Mucosa of rectum (tissue), 2 donors: ENCODE measurements at regions not wholly inside any gene's neighbourhood (a gene's known extent, or its start where the extent isn't known, plus 50 kb on each side); places are given as distances from the start of the nearest gene placed in this dataset.

Source experiments
- H3K27ac ChIP-seq, 2 donors: one replicate each; pipeline ENCODE4 v1.7.0; 2013; ENCODE audit warnings: inconsistent platforms in 2 of 2, low read depth in 2 of 2, low read length in 2 of 2
- H3K27me3 ChIP-seq, 2 donors: one replicate each; pipeline ENCODE4 v1.7.0; 2013; ENCODE audit warnings: low read length in 2 of 2; ENCODE audit not compliant: control insufficient read depth in 2 of 2, insufficient read depth in 2 of 2
- H3K36me3 ChIP-seq, 2 donors: one replicate each; pipeline ENCODE4 v1.7.0; 2013; ENCODE audit warnings: low read length in 2 of 2; ENCODE audit not compliant: control insufficient read depth in 2 of 2, insufficient read depth in 2 of 2
- H3K4me1 ChIP-seq, 2 donors: one replicate each; pipeline ENCODE4 v1.7.0; 2013; ENCODE audit warnings: low read length in 2 of 2, mild to moderate bottlenecking in 1 of 2; ENCODE audit not compliant: control insufficient read depth in 2 of 2, insufficient read depth in 2 of 2
- H3K4me3 ChIP-seq, 2 donors: one replicate each; pipeline ENCODE4 v1.7.0; 2013; ENCODE audit warnings: low read length in 2 of 2
- H3K9ac ChIP-seq, 2 donors: one replicate each; pipeline ENCODE4 v1.7.0; 2013; ENCODE audit warnings: low read length in 2 of 2, low read depth in 1 of 2, mild to moderate bottlenecking in 1 of 2
- H3K9me3 ChIP-seq, 2 donors: one replicate each; pipeline ENCODE4 v1.7.0; 2013; ENCODE audit warnings: low read length in 2 of 2; ENCODE audit not compliant: control insufficient read depth in 2 of 2
- donor health status: healthy.
- donor health status: Normal muscosa, but diverticular disease.

DNA sequence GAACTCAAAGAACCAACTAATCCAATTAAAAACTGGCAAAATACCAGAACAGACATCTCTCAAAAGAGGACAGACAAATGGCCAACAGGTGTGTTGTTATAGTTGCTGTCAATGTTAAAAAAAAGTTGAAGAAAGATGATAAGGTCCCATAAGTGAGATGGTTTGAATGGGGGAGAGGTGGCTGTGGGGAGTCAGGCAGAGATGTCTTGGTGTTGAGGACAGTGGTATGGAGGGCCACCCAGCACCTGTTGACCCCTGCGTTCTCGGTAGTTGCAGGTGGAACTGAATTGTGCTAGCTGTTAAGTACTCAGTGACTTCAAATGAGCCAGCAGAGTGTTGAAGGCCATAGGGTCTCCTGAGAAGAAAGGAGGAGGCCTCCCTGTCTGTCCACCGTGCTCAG is 55.9 kb upstream of the PITX1 start:
- Histone ChIP-seq H3K27me3 (no peaks in the 10 kb centered on the region), H3K36me3 (no peaks in the 10 kb centered on the region), H3K27ac (no peak overlapping the region), H3K9ac (no peak overlapping the region), H3K9me3 (no peaks in the 10 kb centered on the region), H3K4me1 (no peaks in the 10 kb centered on the region), H3K4me3 (no peak overlapping the region)

DNA sequence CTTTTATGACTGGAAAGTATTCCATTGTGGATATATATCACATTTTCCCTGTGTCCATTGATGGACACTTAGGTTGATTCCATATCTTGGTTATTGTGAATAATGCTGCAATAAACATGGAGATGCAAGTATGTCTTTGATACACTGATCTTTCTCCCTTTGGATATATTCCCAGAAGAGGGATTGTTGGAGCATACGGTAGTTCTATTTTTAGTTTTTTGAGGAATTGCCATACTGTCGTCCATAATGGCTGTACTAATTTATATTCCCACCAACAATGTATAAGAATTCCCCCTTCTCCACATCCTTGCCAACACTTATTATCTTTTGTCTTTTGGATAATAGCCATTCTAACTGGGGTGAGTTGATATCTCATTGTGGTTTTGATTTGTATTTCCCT is 54.9 kb upstream of the PITX1 start:
- Histone ChIP-seq H3K9ac (no peak overlapping the region), H3K27ac (no peak overlapping the region), H3K4me1 (no peaks in the 10 kb centered on the region), H3K9me3 (no peaks in the 10 kb centered on the region), H3K36me3 (no peaks in the 10 kb centered on the region), H3K4me3 (no peak overlapping the region), H3K27me3 (no peaks in the 10 kb centered on the region)

DNA sequence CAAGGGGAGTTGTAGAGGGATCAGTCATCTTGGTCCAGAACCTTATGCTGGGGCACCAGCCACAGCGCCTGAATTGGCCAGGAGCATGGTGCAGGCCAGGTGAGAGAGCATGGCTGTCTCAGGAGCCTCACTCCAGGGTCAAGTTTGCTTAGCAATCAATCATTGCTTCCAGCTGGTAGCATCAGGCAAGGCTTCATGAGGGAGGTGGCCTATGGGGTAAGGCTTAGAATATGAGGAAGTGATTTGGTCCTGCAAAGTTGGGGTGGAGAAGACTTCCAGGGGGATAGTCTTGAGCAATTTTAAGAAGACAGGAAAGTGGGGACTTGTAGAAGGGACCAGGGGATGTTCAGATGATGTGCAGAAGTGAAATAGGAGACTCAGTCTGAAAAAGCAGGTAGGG is 53.9 kb upstream of the PITX1 start:
- Histone ChIP-seq H3K4me1 (no peaks in the 10 kb centered on the region), H3K4me3 (no peak overlapping the region), H3K27me3 (no peaks in the 10 kb centered on the region), H3K9me3 (no peaks in the 10 kb centered on the region), H3K27ac (no peak overlapping the region), H3K36me3 (no peaks in the 10 kb centered on the region), H3K9ac (no peak overlapping the region)

DNA sequence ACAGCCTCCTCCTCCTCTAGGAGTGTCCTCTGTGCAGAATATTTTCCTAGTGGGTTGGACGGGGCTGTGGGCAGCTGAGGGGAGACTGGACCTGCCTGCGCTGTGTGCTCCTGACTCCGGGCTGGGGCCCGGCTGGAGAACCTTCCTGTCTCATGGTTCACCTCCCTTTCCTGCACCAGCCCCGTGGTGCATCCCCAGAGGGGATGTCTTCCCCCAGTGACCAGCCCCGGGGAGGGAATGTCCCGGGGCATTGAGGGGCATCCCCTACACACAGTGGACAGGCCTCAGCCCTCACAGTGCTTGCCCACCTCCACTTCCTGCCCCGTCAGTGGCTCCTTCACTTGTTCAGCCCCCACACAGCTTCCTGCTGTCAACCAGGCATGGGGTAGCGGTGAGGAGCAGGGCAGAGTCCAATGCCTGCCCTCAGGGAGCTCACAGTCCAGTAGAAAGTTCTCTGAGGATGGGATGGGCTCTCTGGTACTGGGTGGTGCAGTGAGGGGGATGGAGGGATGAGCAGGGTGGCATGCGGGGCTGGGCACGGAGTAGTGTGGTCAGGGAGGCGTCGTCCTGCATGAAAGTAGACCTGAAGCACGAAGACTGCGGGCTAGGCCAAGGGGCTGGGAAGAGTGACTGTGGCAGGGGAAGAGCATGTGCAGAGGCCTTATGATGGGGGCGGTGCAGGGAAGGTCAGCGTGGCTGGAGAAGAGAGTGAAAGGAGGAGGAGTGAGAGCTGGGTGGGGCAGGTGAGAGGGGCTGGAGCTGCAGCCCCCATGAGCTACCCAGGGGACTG is 52.1 kb upstream of the PITX1 start:
- Histone ChIP-seq H3K9me3 (no peaks in the 10 kb centered on the region), H3K4me3 (no peak overlapping the region), H3K36me3 (no peaks in the 10 kb centered on the region), H3K9ac (no peak overlapping the region), H3K27me3 (no peaks in the 10 kb centered on the region), H3K4me1 (no peaks in the 10 kb centered on the region), H3K27ac (no peak overlapping the region)

DNA sequence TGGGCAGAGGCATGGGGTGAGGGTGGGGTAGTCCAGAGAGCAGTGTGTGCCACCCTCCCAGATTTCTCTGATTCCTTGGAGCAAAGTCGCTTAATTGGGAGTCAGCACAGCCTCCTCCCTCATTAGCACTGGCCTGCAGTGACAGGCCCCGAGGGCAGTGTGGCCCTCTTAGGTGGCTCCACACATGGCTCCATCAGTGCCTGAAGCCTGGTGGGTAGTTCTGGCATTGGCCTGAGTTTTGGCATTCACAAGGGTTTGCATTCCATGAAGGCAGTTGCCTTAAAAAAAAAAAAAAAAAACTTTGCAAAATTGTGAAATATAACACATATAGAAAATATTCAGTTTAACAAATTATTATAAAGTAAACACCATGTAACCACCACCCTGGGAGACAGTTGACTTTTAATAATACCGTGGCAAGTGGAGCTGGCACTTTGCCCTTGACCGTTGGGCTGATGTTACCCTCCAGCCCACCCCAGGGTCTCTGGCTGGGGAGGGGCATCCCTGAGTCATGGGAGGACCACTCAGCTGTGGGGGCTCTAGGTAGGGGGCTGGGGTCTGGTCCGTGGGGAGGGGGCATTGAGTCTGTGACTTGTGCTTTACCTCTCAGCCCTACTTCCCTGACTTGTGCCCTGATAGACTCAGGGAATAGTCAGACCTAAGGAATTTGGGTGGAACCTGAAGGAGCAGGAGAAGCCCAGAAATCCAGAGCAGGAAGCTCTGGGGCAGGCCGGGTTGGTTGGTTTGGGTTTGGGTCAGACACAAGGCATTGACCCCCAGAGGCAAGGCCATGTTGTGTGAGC is 51.3 kb upstream of the PITX1 start:
- no peaks in the 10 kb centered on the region for H3K4me1 ChIP-seq

More for the DNA sequence above, 51.3 kb upstream of the PITX1 start:
- H3K9ac ChIP-seq, result no peak overlapping the region
- no peak overlapping the region for H3K4me3 ChIP-seq
- no peaks in the 10 kb centered on the region for H3K9me3 ChIP-seq
- no peaks in the 10 kb centered on the region for H3K27me3 ChIP-seq
- no peaks in the 10 kb centered on the region for H3K36me3 ChIP-seq
- no peak overlapping the region for H3K27ac ChIP-seq
